IgD-negative memory B cell (primary cell): ENCODE measurements at regions not wholly inside any gene's neighbourhood (a gene's known extent, or its start where the extent isn't known, plus 50 kb on each side); places are given as distances from the start of the nearest gene placed in this dataset.

Experiments
- H3K27ac Mint-ChIP-seq, 3 donors: one replicate each; pipeline ENCODE4 v1.8.0; 2020 to 2022; ENCODE audit warnings: mild to moderate bottlenecking in 3 of 3, mixed read lengths in 3 of 3, moderate library complexity in 1 of 3
- H3K27me3 Mint-ChIP-seq: one replicate; pipeline ENCODE4 v1.8.0; 2021; ENCODE audit warnings: mixed read lengths
- H3K36me3 Mint-ChIP-seq: one replicate; pipeline ENCODE4 v1.8.0; 2020; ENCODE audit warnings: mild to moderate bottlenecking, mixed read lengths
- H3K4me1 Mint-ChIP-seq, 3 donors: one replicate each; pipeline ENCODE4 v1.8.0; 2020 to 2022; ENCODE audit warnings: mixed read lengths in 3 of 3, mild to moderate bottlenecking in 1 of 3
- H3K4me3 Mint-ChIP-seq, 4 donors: one replicate each; pipeline ENCODE4 v1.8.0; 2020 to 2022; ENCODE audit warnings: mild to moderate bottlenecking in 4 of 4, mixed read lengths in 4 of 4, moderate library complexity in 3 of 4
- H3K9me3 Mint-ChIP-seq, 3 donors: one replicate each; pipeline ENCODE4 v1.8.0; 2020 to 2021; ENCODE audit warnings: mixed read lengths in 3 of 3, mild to moderate bottlenecking in 1 of 3

- H3K4me1 Mint-ChIP-seq: peaks cover 0 to 2% (median 0%) of the 10 kb centered on the region in 3 donors
- H3K9me3 Mint-ChIP-seq: peaks cover 0 to 5% (median 0%) of the 10 kb centered on the region in 3 donors
- peaks cover 29% of the 10 kb centered on the region for H3K27me3 Mint-ChIP-seq
- H3K27ac Mint-ChIP-seq: no peak overlapping the region
- H3K4me3 Mint-ChIP-seq: no peak overlapping the region
- H3K36me3 Mint-ChIP-seq: peaks cover 3% of the 10 kb centered on the region
Observed at GRCh38 chr3:71917545-71917944, 132.6 kb upstream of the PROK2 start.

- Mint-ChIP-seq H3K27ac (no peak overlapping the region), H3K27me3 (peaks cover 29% of the 10 kb centered on the region), H3K4me3 (no peak overlapping the region), H3K9me3 (peaks cover 0 to 8% (median 0%) of the 10 kb centered on the region in 3 donors), H3K36me3 (no peaks in the 10 kb centered on the region), H3K4me1 (peaks cover 0 to 2% (median 1%) of the 10 kb centered on the region in 3 donors)
Observed at GRCh38 chr3:71916747-71917369, 131.9 kb upstream of the PROK2 start.

DNA sequence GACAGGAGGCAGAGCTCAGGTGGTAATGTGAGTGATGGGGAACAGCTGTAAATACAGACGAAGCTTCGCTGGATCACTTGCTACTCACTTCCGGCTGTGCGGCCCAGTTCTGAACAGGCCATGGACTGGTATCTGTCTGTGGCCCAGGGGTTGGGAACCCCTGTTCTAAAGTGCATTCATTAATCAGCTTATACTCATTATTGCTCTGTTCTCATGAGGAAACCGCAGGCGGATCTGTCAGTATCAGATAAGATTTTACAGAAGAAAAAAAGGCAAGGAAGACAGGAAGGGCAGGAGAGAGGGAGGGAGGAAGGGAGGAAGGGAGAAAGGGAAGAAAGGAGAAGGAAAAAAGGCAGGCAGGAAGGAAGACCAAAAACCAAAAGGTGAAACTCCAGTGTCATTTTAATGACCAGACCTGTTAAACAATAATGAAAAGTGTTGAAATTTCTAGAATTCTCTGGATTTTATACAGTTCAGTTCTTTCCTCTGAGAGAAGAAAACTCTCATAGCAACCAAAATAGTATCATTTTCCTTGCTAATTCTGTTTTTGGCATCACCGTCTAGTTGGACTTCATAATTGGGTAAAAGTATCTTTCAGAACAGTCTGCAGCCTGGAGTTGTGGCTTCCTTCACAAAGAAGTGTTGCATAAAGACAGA lies 128.0 kb upstream of the PROK2 start:
- peaks cover 46% of the 10 kb centered on the region for H3K27me3 Mint-ChIP-seq
- peaks cover 0 to 7% (median 5%) of the 10 kb centered on the region in 3 donors for H3K4me1 Mint-ChIP-seq
- no peaks in the 10 kb centered on the region for H3K36me3 Mint-ChIP-seq
- no peak overlapping the region for H3K27ac Mint-ChIP-seq
- peak overlapping the region in 1 of 4 donors; percentile 29 for H3K4me3 Mint-ChIP-seq
- H3K9me3 Mint-ChIP-seq: peaks cover 0 to 8% (median 0%) of the 10 kb centered on the region in 3 donors

- no peaks in the 10 kb centered on the region for H3K36me3 Mint-ChIP-seq
- peaks cover 12 to 24% (median 18%) of the 10 kb centered on the region in 3 donors for H3K4me1 Mint-ChIP-seq
- no peak overlapping the region for H3K4me3 Mint-ChIP-seq
- peaks cover 64% of the 10 kb centered on the region for H3K27me3 Mint-ChIP-seq
- H3K9me3 Mint-ChIP-seq: peaks cover 0 to 4% (median 0%) of the 10 kb centered on the region in 3 donors
- H3K27ac Mint-ChIP-seq: no peak overlapping the region
Observed at GRCh38 chr3:71910108-71910507, 125.2 kb upstream of the PROK2 start.

GRCh38 chr3:71907996-71908395 lies 123.0 kb upstream of the PROK2 start:
- H3K27me3 Mint-ChIP-seq: peaks cover 78% of the 10 kb centered on the region
- no peaks in the 10 kb centered on the region for H3K36me3 Mint-ChIP-seq

DNA sequence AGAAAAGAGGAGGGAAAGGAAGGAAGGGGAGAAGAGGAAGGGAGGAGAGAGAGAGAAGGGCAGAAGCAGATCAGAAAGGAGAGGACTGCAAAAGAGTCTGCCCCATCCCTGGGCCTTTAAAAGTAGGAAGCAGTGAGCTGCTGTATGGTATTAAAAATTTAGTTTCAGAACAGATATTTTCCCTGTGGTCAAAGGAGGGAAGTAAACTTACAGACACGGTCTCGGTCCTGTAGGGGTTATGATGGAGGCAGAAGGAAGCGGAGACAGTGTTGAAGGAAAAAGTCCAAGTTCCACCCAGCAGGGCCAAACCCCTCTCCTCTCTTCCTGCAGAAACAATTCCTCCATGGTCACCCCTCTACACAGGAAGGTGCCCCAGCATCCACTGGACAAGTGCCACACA lies 122.0 kb upstream of the PROK2 start:
- peaks cover 81% of the 10 kb centered on the region for H3K27me3 Mint-ChIP-seq
- H3K4me3 Mint-ChIP-seq: no peak overlapping the region
- H3K4me1 Mint-ChIP-seq: peaks cover 20 to 42% (median 25%) of the 10 kb centered on the region in 3 donors
- H3K36me3 Mint-ChIP-seq: no peaks in the 10 kb centered on the region
- H3K27ac Mint-ChIP-seq: no peak overlapping the region
- peaks cover 0 to 2% (median 0%) of the 10 kb centered on the region in 3 donors for H3K9me3 Mint-ChIP-seq

More at GRCh38 chr3:71907996-71908395, 123.0 kb upstream of the PROK2 start:
- no peak overlapping the region for H3K4me3 Mint-ChIP-seq
- no peak overlapping the region for H3K27ac Mint-ChIP-seq
- peaks cover 20 to 39% (median 25%) of the 10 kb centered on the region in 3 donors for H3K4me1 Mint-ChIP-seq
- H3K9me3 Mint-ChIP-seq: peaks cover 0 to 4% (median 0%) of the 10 kb centered on the region in 3 donors

GRCh38 chr3:71905426-71905825 lies 120.5 kb upstream of the PROK2 start:
- Mint-ChIP-seq H3K36me3 (no peaks in the 10 kb centered on the region), H3K4me1 (peaks cover 19 to 37% (median 20%) of the 10 kb centered on the region in 3 donors), H3K27me3 (peaks cover 81% of the 10 kb centered on the region), H3K4me3 (peak overlapping the region in 3 of 4 donors; percentile 15 to 78 (median 73)), H3K9me3 (peaks cover 0 to 2% (median 0%) of the 10 kb centered on the region in 3 donors), H3K27ac (peak overlapping the region; percentile 65 to 74 (median 69))

GRCh38 chr3:71903936-71904335 lies 119.0 kb upstream of the PROK2 start:
- Mint-ChIP-seq H3K36me3 (no peaks in the 10 kb centered on the region), H3K4me3 (no peak overlapping the region), H3K9me3 (peaks cover 0 to 4% (median 0%) of the 10 kb centered on the region in 3 donors), H3K27ac (no peak overlapping the region), H3K27me3 (peaks cover 78% of the 10 kb centered on the region), H3K4me1 (peaks cover 19 to 37% (median 20%) of the 10 kb centered on the region in 3 donors)

GRCh38 chr3:71903112-71903495 lies 118.2 kb upstream of the PROK2 start:
- no peak overlapping the region for H3K27ac Mint-ChIP-seq

DNA sequence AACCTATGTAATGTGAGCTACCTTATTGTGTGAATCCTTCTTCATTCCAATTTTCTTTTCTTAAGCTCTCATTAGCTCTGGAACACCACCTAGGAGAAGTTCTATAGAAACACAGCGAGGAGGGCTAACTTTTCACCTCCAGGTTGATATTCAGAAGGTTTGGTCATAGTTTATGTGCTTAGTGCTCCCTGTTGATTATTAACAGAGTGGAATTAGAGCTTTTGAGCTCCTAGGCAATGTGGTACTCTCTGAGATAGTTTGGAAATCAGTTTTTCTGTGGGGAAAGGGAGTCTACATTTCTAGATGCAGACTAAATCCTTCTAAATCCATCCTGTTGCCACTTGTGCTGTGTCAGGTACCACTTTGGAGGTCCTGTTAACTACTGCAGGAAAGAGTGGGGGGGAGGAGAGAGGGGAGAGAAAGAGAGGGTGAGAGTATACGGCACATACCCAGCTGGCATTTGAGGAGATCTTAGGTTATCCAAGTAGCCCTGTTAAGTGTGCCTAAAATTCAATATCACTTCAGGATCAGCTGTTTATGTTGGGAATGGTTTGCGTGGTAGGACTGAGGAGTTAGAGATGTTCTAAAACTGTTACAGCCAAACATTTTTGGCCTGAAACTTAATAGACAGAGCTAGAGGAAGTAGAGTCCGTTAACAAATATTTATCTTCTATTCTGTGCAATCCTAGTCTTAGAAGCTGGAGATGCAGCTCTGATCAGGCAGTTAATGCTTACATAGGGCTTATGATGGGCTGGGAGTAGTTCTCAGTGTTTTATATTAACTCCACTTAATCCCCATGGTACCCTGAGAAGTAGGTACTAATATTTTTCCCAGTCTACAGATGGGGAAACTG lies 117.5 kb upstream of the PROK2 start:
- Mint-ChIP-seq H3K4me3 (no peak overlapping the region), H3K27ac (no peak overlapping the region), H3K27me3 (peaks cover 81% of the 10 kb centered on the region)

More at GRCh38 chr3:71903112-71903495, 118.2 kb upstream of the PROK2 start:
- Mint-ChIP-seq H3K36me3 (no peaks in the 10 kb centered on the region), H3K27me3 (peaks cover 79% of the 10 kb centered on the region), H3K4me1 (peaks cover 19 to 37% (median 20%) of the 10 kb centered on the region in 3 donors), H3K9me3 (peaks cover 0 to 4% (median 0%) of the 10 kb centered on the region in 3 donors), H3K4me3 (no peak overlapping the region)

GRCh38 chr3:71901645-71902044 lies 116.7 kb upstream of the PROK2 start:
- Mint-ChIP-seq H3K27me3 (peaks cover 80% of the 10 kb centered on the region), H3K4me3 (no peak overlapping the region), H3K9me3 (peaks cover 0 to 2% (median 0%) of the 10 kb centered on the region in 3 donors), H3K27ac (no peak overlapping the region), H3K36me3 (no peaks in the 10 kb centered on the region), H3K4me1 (peaks cover 15 to 32% (median 20%) of the 10 kb centered on the region in 3 donors)

More for the DNA sequence above, 117.5 kb upstream of the PROK2 start:
- Mint-ChIP-seq H3K9me3 (peaks cover 0 to 4% (median 0%) of the 10 kb centered on the region in 3 donors), H3K4me1 (peaks cover 19 to 37% (median 20%) of the 10 kb centered on the region in 3 donors), H3K36me3 (no peaks in the 10 kb centered on the region)

DNA sequence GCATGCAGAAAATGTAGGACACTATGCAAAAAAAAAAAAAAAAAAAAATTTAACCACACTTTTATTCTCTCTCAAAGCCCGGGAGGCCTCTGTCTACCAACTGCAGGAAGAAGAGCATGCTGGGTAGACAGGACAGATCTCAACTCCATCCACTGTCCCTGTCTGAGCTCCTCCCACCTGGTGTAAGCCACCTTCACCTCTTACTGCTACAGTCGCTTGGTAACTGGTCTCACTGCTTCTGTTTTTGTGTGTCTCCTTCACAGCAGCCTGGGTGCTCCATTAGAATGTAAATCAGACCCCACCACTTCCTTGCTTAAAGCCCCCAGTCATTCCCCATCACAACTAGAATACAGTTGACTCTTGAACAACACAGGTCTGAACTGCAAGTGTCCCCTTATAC lies 115.1 kb upstream of the PROK2 start:
- H3K4me1 Mint-ChIP-seq: peaks cover 8 to 17% (median 8%) of the 10 kb centered on the region in 3 donors
- no peak overlapping the region for H3K27ac Mint-ChIP-seq
- peaks cover 0 to 5% (median 3%) of the 10 kb centered on the region in 3 donors for H3K9me3 Mint-ChIP-seq
- no peak overlapping the region for H3K4me3 Mint-ChIP-seq
- peaks cover 69% of the 10 kb centered on the region for H3K27me3 Mint-ChIP-seq
- no peaks in the 10 kb centered on the region for H3K36me3 Mint-ChIP-seq

GRCh38 chr3:71896751-71897150 lies 111.8 kb upstream of the PROK2 start:
- Mint-ChIP-seq H3K27me3 (peaks cover 49% of the 10 kb centered on the region), H3K4me1 (peaks cover 0 to 5% (median 5%) of the 10 kb centered on the region in 3 donors), H3K9me3 (peaks cover 0 to 5% (median 3%) of the 10 kb centered on the region in 3 donors), H3K27ac (no peak overlapping the region), H3K4me3 (no peak overlapping the region), H3K36me3 (no peaks in the 10 kb centered on the region)

DNA sequence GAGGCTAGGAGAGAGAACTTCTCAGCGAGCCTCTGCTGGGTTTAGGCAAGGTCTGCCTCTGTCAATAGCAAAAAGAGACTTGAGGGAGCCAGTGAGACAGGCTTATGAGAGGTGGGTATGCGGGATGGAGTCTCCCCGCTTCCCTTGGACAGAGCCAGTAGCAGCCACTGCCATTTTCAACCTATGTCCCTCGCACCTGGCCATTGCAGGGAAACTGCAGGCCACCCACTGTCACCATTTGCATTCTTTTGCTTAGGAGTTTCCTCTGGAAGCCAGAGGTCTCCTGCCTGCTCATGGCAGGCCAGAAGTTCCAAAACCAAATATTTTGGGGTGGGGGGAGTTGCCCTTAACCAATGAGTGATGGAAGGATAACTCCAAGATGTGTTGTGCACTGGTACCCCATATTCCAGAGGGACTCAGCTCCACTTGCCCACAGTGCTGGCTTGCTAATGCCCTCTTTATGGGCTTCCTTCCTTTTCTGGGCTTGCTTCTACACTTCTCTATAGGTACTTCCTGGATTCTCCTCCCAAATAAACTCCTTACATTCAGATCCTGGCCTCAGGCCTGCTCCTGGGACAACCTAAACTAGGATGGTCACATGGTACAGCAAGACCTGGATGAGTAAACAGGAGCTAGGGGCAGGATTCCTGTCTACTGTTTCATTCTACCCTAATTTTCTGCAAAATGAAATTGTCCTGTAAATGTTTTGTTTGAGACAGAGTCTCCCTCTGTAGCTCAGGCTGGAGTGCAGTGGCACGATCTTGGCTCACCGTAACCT lies 108.9 kb upstream of the PROK2 start:
- peaks cover 0 to 7% (median 5%) of the 10 kb centered on the region in 3 donors for H3K4me1 Mint-ChIP-seq
- H3K4me3 Mint-ChIP-seq: no peak overlapping the region
- H3K36me3 Mint-ChIP-seq: no peaks in the 10 kb centered on the region
- no peak overlapping the region for H3K27ac Mint-ChIP-seq
- H3K27me3 Mint-ChIP-seq: peaks cover 37% of the 10 kb centered on the region
- H3K9me3 Mint-ChIP-seq: peaks cover 0 to 6% (median 3%) of the 10 kb centered on the region in 3 donors
